PC-3 (cell line): ENCODE measurements at regions not wholly inside any gene's neighbourhood (a gene's known extent, or its start where the extent isn't known, plus 50 kb on each side); places are given as distances from the start of the nearest gene placed in this dataset.

Source experiments
- ATAC-seq: fragments of 200-7000 bp; cut with Tn5 transposase; 2 replicates; pipeline ENCODE4 v1.9.1; 2020; ENCODE audit warnings: mild to moderate bottlenecking, moderate library complexity
- BruUV-seq: library from RNA; stranded (reverse); fragments of 400-500 nt; replicated peaks from 2 replicates; lab custom pipeline; 2021; lab: Mats Ljungman, UMichigan
- CTCF ChIA-PET: fragments of 300-600 bp; sonication (Branson Sonifier 250); formaldehyde crosslinking; loops from one replicate; lab custom pipeline; 2022; ENCODE audit warnings: antibody characterized with exemption; lab: Charles Lee
- POLR2A ChIA-PET: fragments of 300-600 bp; sonication (Branson Sonifier 250); formaldehyde crosslinking; loops from one replicate; lab custom pipeline; 2022; ENCODE audit warnings: antibody characterized with exemption; ENCODE audit not compliant: unreplicated experiment; lab: Charles Lee
- DNase-seq: peaks from one replicate; pipeline ENCODE4 v3.0.0-alpha.2; 2015
- H2AFZ ChIP-seq: fragments of 300-600 bp; sonication (generic); 2 replicates; pipeline ENCODE4 v1.6.0; 2016; ENCODE audit warnings: antibody characterized with exemption, low read length
- H3F3A ChIP-seq: fragments of 300-600 bp; sonication (generic); one replicate; pipeline ENCODE4 v1.6.0; 2017; ENCODE audit warnings: antibody characterized with exemption, low read length, control low read depth, mild to moderate bottlenecking; ENCODE audit not compliant: unreplicated experiment
- H3K27ac ChIP-seq: fragments of 300-600 bp; sonication (generic); 2 replicates; pipeline ENCODE4 v1.5.1; 2016; ENCODE audit warnings: mild to moderate bottlenecking, low read length
- H3K27me3 ChIP-seq: fragments of 300-600 bp; sonication (generic); 2 replicates; pipeline ENCODE4 v1.6.1; 2016; ENCODE audit warnings: low read length, mixed read lengths
- H3K36me3 ChIP-seq: fragments of 300-600 bp; sonication (generic); 2 replicates; pipeline ENCODE4 v1.6.1; 2016; ENCODE audit warnings: low read depth, mixed run types, low read length, mixed read lengths
- H3K4me1 ChIP-seq: fragments of 300-600 bp; sonication (generic); 2 replicates; pipeline ENCODE4 v1.5.1; 2016; ENCODE audit warnings: low read length; ENCODE audit not compliant: insufficient read depth
- H3K4me2 ChIP-seq: fragments of 300-600 bp; sonication (generic); 2 replicates; pipeline ENCODE4 v1.6.0; 2016; ENCODE audit warnings: low read length
- H3K4me3 ChIP-seq: fragments of 300-600 bp; sonication (generic); 2 replicates; pipeline ENCODE4 v1.5.1; 2016; ENCODE audit warnings: mild to moderate bottlenecking, low read length, mixed read lengths
- H3K79me2 ChIP-seq: fragments of 300-600 bp; sonication (generic); 2 replicates; pipeline ENCODE4 v1.6.1; 2017; ENCODE audit warnings: low read length, mixed read lengths
- H3K9ac ChIP-seq: fragments of 300-600 bp; sonication (generic); 2 replicates; pipeline ENCODE4 v1.6.0; 2016; ENCODE audit warnings: mild to moderate bottlenecking, low read length
- H3K9me2 ChIP-seq: fragments of 300-600 bp; sonication (generic); replicated peaks from 2 replicates; pipeline ENCODE4 v1.6.1; 2016; ENCODE audit warnings: mixed run types, low read length, mixed read lengths
- H3K9me3 ChIP-seq: fragments of 300-600 bp; sonication (generic); 2 replicates; pipeline ENCODE4 v1.6.1; 2016; ENCODE audit warnings: low read length, mixed read lengths
- H4K20me1 ChIP-seq: fragments of 300-600 bp; sonication (generic); 2 replicates; pipeline ENCODE4 v1.6.1; 2016; ENCODE audit warnings: low read length, mixed read lengths
- CTCF ChIP-seq: fragments of 300-600 bp; sonication (generic); conservative IDR thresholded peaks from 2 replicates; pipeline ENCODE4 v1.5.1; 2017; ENCODE audit warnings: antibody characterized with exemption, low read depth, mild to moderate bottlenecking, low read length
- EZH2 ChIP-seq: fragments of 300-600 bp; sonication (generic); IDR thresholded peaks from one replicate; pipeline ENCODE4 v1.6.1; 2017; ENCODE audit warnings: antibody characterized with exemption, mild to moderate bottlenecking, low read length; ENCODE audit not compliant: unreplicated experiment
- EZH2phosphoT487 ChIP-seq: fragments of 300-600 bp; sonication (generic); IDR thresholded peaks from 2 replicates; pipeline ENCODE4 v1.6.1; 2018; ENCODE audit warnings: mild to moderate bottlenecking, antibody characterized with exemption, low read length, borderline replicate concordance
- intact Hi-C: fragments of 100-400 bp; cut with micrococcal nuclease; formaldehyde crosslinking; loops from 2 replicates; pipeline ENCODE4 v1.9.0; 2023

- intact Hi-C loops: no loop called here
- Histone ChIP-seq H2AFZ (no peak overlapping the region), H3K36me3 (no peaks in the 10 kb centered on the region), H3K27ac (no peak overlapping the region), H4K20me1 (no peaks in the 10 kb centered on the region), H3K79me2 (no peaks in the 10 kb centered on the region), H3K27me3 (no peaks in the 10 kb centered on the region), H3K4me2 (no peak overlapping the region), H3K9ac (no peak overlapping the region), H3K4me1 (no peaks in the 10 kb centered on the region), H3K9me2 (no peaks in the 10 kb centered on the region), H3K9me3 (no peaks in the 10 kb centered on the region), H3F3A (no peaks in the 10 kb centered on the region), H3K4me3 (no peak overlapping the region)
- no TSS peak for BruUV-seq
- ChIA-PET POLR2A (no interaction called here), CTCF (no interaction called here)
- ATAC-seq: no peak
- TF ChIP-seq EZH2 (no peak), EZH2phosphoT487 (no peak), CTCF (no peak)
- no peak for DNase-seq
Observed at GRCh38 chr1:193634876-193635275, 448.5 kb upstream of the B3GALT2 start.

- Histone ChIP-seq H2AFZ (no peak overlapping the region), H3K9me2 (no peaks in the 10 kb centered on the region), H4K20me1 (no peaks in the 10 kb centered on the region), H3K9me3 (no peaks in the 10 kb centered on the region), H3K9ac (no peak overlapping the region), H3K27ac (no peak overlapping the region), H3K27me3 (no peaks in the 10 kb centered on the region), H3K36me3 (no peaks in the 10 kb centered on the region), H3K4me1 (no peaks in the 10 kb centered on the region), H3F3A (no peaks in the 10 kb centered on the region), H3K79me2 (no peaks in the 10 kb centered on the region), H3K4me3 (no peak overlapping the region), H3K4me2 (no peak overlapping the region)
- DNase-seq (no peak), ATAC-seq (no peak)
- TF ChIP-seq EZH2phosphoT487 (no peak), EZH2 (no peak), CTCF (no peak)
- ChIA-PET POLR2A (no interaction called here), CTCF (no interaction called here)
- intact Hi-C loops: no loop called here
- no TSS peak for BruUV-seq
Observed at GRCh38 chr1:193634470-193634869, 448.1 kb upstream of the B3GALT2 start.

DNA sequence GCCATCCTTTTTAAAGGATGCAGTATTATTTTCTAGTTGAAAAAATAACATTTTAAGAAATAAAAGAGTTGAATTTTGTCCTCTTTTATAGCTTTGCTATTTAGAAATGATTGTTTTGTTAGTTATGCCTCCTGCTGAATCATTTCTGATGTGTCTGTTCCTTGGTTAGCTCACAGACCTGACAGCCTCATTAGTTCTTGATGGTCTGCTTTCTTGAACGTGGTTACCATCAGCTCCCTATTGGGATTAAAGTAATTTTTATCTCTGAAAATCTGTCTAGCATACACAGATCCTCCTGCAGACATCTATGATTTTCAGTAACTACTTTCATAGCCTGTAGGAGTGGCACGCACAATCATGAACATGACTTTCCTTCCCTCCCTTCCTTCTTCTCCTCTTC, 447.6 kb upstream of the B3GALT2 start:
- TF ChIP-seq EZH2phosphoT487 (no peak), CTCF (no peak)
- intact Hi-C loops: no loop called here
- CTCF ChIA-PET: no interaction called here
- no peak overlapping the region for H3K27ac ChIP-seq
- H2AFZ ChIP-seq: no peak overlapping the region
- no peaks in the 10 kb centered on the region for H3F3A ChIP-seq
- no peaks in the 10 kb centered on the region for H3K27me3 ChIP-seq
- H3K4me1 ChIP-seq: no peaks in the 10 kb centered on the region
- H3K4me3 ChIP-seq: no peak overlapping the region
- H3K79me2 ChIP-seq: no peaks in the 10 kb centered on the region
- ATAC-seq: no peak
- H3K9me3 ChIP-seq: no peaks in the 10 kb centered on the region
- DNase-seq: no peak
- no peaks in the 10 kb centered on the region for H3K9me2 ChIP-seq
- POLR2A ChIA-PET: no interaction called here
- no peaks in the 10 kb centered on the region for H4K20me1 ChIP-seq
- H3K9ac ChIP-seq: no peak overlapping the region
- no peaks in the 10 kb centered on the region for H3K36me3 ChIP-seq
- no peak overlapping the region for H3K4me2 ChIP-seq
- BruUV-seq: no TSS peak
